MCF 10A (cell line): ENCODE measurements at regions not wholly inside any gene's neighbourhood (a gene's known extent, or its start where the extent isn't known, plus 50 kb on each side); places are given as distances from the start of the nearest gene placed in this dataset.
"Not testable (repeated sequence)": the region's sequence is repeated elsewhere in the genome, so short reads cannot be mapped to it uniquely, and the experiment has no call there.

Source experiments
- BruUV-seq: library from RNA; stranded (reverse); fragments of 400-500 nt; replicated peaks from 2 replicates; lab custom pipeline; 2021; lab: Mats Ljungman, UMichigan
- CTCF ChIA-PET: fragments of 300-600 bp; sonication (Branson Sonifier 250); formaldehyde crosslinking; extraction: SDS; loops from one replicate; lab custom pipeline; 2021; ENCODE audit warnings: antibody characterized with exemption, inconsistent platforms; lab: Yijun Ruan, JAX
- POLR2A ChIA-PET: fragments of 300-600, 350-650 bp; sonication (Branson Sonifier 250); formaldehyde crosslinking; extraction: SDS; loops from one replicate; lab custom pipeline; 2020; ENCODE audit warnings: antibody characterized with exemption, inconsistent platforms; lab: Yijun Ruan, JAX
- DNase-seq: peaks from one replicate; pipeline ENCODE4 v3.0.0-alpha.2; 2018; ENCODE audit not compliant: unreplicated experiment
- H3K27ac Mint-ChIP-seq: one replicate; pipeline ENCODE4 v1.8.0; 2022; ENCODE audit warnings: mild to moderate bottlenecking, low read depth, mixed read lengths; ENCODE audit not compliant: unreplicated experiment
- H3K27me3 Mint-ChIP-seq: one replicate; pipeline ENCODE4 v1.8.0; 2022; ENCODE audit warnings: mixed read lengths; ENCODE audit not compliant: insufficient read depth, unreplicated experiment
- H3K36me3 Mint-ChIP-seq: one replicate; pipeline ENCODE4 v1.8.0; 2022; ENCODE audit warnings: mild to moderate bottlenecking, moderate library complexity, mixed read lengths; ENCODE audit not compliant: insufficient read depth, unreplicated experiment
- H3K4me1 Mint-ChIP-seq: one replicate; pipeline ENCODE4 v1.8.0; 2022; ENCODE audit warnings: mixed read lengths; ENCODE audit not compliant: insufficient read depth, unreplicated experiment
- H3K4me3 Mint-ChIP-seq: one replicate; pipeline ENCODE4 v1.8.0; 2022; ENCODE audit warnings: mild to moderate bottlenecking, moderate library complexity, mixed read lengths; ENCODE audit not compliant: unreplicated experiment
- H3K9me3 Mint-ChIP-seq: one replicate; pipeline ENCODE4 v1.8.0; 2022; ENCODE audit warnings: mixed read lengths; ENCODE audit not compliant: unreplicated experiment
- CTCF ChIP-seq: fragments of 200-600 bp; IDR thresholded peaks from one replicate; pipeline ENCODE4 v1.8.0; 2022; ENCODE audit warnings: antibody characterized with exemption, mild to moderate bottlenecking; ENCODE audit not compliant: unreplicated experiment
- intact Hi-C: fragments of 100-400 bp; cut with micrococcal nuclease; formaldehyde crosslinking; loops from 2 replicates; pipeline ENCODE4 v1.14.1; 2022

GRCh38 chr4:77450006-77450405 lies 155.6 kb upstream of the CXCL13 start:
- no peaks in the 10 kb centered on the region for H3K9me3 Mint-ChIP-seq
- intact Hi-C loops, result loop anchor here (5.0 kb wide), 1 partner anchor 167 kb away; no protein-coding TSS in a partner anchor

GRCh38 chr4:77451530-77451929 lies 154.1 kb upstream of the CXCL13 start:
- intact Hi-C loops, result loop anchor here (5.0 kb wide), 1 partner anchor 166 kb away; no protein-coding TSS in a partner anchor
- no peak overlapping the region for H3K27ac Mint-ChIP-seq
- ChIA-PET POLR2A (interaction anchor here (0.7 to 0.9 kb wide), 3 partner anchors 11 to 100 kb away, joined by 3 to 4 read pairs (median 3); no protein-coding TSS in a partner anchor), CTCF (interaction anchor here (1.0 to 2.2 kb wide), 4 partner anchors 33 to 168 kb away, joined by 3 to 9 read pairs (median 4); no protein-coding TSS in a partner anchor)
- H3K36me3 Mint-ChIP-seq, result no peaks in the 10 kb centered on the region
- no peaks in the 10 kb centered on the region for H3K9me3 Mint-ChIP-seq
- no peak overlapping the region for H3K4me3 Mint-ChIP-seq
- no peak for TF ChIP-seq CTCF
- peaks cover 10% of the 10 kb centered on the region for H3K4me1 Mint-ChIP-seq
- no peaks in the 10 kb centered on the region for H3K27me3 Mint-ChIP-seq
- no TSS peak for BruUV-seq
- peak; percentile 29 for DNase-seq

More at GRCh38 chr4:77450006-77450405, 155.6 kb upstream of the CXCL13 start:
- BruUV-seq, result no TSS peak
- no peak for TF ChIP-seq CTCF
- DNase-seq, result no peak
- POLR2A ChIA-PET, result interaction anchor here (0.6 to 1.0 kb wide), 3 partner anchors 79 to 148 kb away, joined by 3 read pairs; no protein-coding TSS in a partner anchor
- H3K36me3 Mint-ChIP-seq, result no peaks in the 10 kb centered on the region
- no peak overlapping the region for H3K4me3 Mint-ChIP-seq
- H3K4me1 Mint-ChIP-seq, result peaks cover 10% of the 10 kb centered on the region
- no peak overlapping the region for H3K27ac Mint-ChIP-seq
- no peaks in the 10 kb centered on the region for H3K27me3 Mint-ChIP-seq
- CTCF ChIA-PET, result interaction anchor here (0.6 to 2.2 kb wide), 6 partner anchors 15 to 165 kb away, joined by 3 to 9 read pairs (median 7); no protein-coding TSS in a partner anchor

- H3K4me3 Mint-ChIP-seq, H3K9me3 Mint-ChIP-seq, H3K27me3 Mint-ChIP-seq, H3K4me1 Mint-ChIP-seq, H3K36me3 Mint-ChIP-seq, H3K27ac Mint-ChIP-seq, BruUV-seq, DNase-seq: not testable (repeated sequence)
- ChIA-PET POLR2A (interaction anchor here (0.7 kb wide), 1 partner anchor 75 kb away, joined by 4 read pairs; no protein-coding TSS in a partner anchor), CTCF (interaction anchor here (1.0 to 2.2 kb wide), 4 partner anchors 33 to 167 kb away, joined by 3 to 9 read pairs (median 4); no protein-coding TSS in a partner anchor)
- intact Hi-C loops, result loop anchor here (5.0 kb wide), 1 partner anchor 165 kb away; no protein-coding TSS in a partner anchor
These were observed 153.5 kb upstream of the CXCL13 start for GRCh38 chr4:77452117-77452516.

- no peaks in the 10 kb centered on the region for H3K36me3 Mint-ChIP-seq
- ChIA-PET POLR2A (no interaction called here), CTCF (interaction anchor here (0.5 to 1.5 kb wide), 6 partner anchors 11 to 148 kb away, joined by 3 to 8 read pairs (median 4); no protein-coding TSS in a partner anchor)
- no peak overlapping the region for H3K27ac Mint-ChIP-seq
- no peaks in the 10 kb centered on the region for H3K27me3 Mint-ChIP-seq
- peaks cover 10% of the 10 kb centered on the region for H3K4me1 Mint-ChIP-seq
- no TSS peak for BruUV-seq
- no peak overlapping the region for H3K4me3 Mint-ChIP-seq
- DNase-seq, result peak; percentile 20
- intact Hi-C loops, result loop anchor here (5.0 kb wide), 1 partner anchor 163 kb away; no protein-coding TSS in a partner anchor
- TF ChIP-seq CTCF, result no peak
- no peaks in the 10 kb centered on the region for H3K9me3 Mint-ChIP-seq
These were observed 151.7 kb upstream of the CXCL13 start for GRCh38 chr4:77453911-77454310.
